HG03139 (cell line): ENCODE measurements at regions not wholly inside any gene's neighbourhood (a gene's known extent, or its start where the extent isn't known, plus 50 kb on each side); places are given as distances from the start of the nearest gene placed in this dataset.
"Not testable (repeated sequence)": the region's sequence is repeated elsewhere in the genome, so short reads cannot be mapped to it uniquely, and the experiment has no call there.

Experiments
- ATAC-seq: cut with Tn5 transposase; IDR thresholded peaks from one replicate; pipeline ENCODE4 v1.9.1; 2021; ENCODE audit not compliant: unreplicated experiment

DNA sequence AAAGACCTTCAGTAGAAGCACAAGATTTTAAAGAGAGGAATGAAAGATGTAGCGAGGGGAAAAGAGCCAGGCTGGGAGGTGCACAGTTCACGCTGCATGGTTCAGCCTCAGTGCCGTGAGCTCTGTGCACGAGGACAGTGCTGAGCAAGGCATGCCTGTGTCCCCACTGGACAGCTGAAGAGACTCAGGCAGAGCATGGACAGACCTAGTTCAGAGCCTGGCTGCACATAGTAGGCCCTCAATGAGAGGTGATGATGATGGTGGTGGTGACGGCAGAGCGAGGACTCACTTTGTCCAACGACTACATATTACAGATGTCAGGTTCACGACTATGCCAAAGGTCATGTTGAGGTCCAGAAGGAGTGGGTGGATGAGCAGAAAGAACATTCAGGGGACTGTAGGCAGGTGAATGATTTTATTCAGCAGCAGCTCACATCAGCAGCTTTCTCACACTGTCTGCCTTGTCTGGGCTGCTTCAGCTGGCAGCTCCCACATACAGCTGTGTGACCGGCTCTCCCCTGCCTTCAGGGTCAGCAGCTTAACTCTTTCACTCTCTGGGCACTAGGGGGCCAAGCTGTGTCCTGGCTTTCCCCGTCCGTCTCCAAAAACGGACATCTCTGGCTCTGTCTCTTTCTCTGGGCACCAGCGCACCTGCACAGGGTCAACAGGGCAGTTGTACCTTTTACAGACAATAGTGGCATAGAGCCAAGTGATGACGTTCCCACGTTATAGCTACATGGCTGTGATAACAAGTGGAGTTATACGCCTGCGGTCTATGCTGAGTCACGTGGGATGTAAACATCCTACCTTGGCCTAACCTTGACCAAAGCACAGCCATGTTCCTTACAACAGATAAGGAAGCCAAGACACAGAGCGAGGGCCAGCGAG, 83.4 kb upstream of the KCNK12 start:
- ATAC-seq: no peak

DNA sequence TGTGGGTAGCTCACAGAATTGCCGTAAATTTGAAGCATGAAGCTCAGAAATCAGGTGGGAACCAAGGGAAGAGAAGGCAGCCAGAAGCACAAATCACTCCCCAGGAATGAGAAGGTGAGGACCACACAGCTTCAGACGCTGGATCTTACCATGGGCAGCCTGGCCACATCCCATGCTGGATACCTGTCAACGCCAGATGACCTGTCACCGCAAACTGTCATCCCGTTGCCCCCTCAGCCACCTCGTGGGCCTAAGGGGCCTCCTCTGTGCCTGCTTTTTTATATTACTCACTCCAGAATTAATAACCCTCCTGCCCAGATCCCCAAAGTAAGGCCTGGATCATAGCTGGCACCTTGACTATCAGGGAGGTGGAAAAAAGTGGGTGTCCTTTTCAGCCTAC, 82.3 kb upstream of the KCNK12 start:
- no peak for ATAC-seq

DNA sequence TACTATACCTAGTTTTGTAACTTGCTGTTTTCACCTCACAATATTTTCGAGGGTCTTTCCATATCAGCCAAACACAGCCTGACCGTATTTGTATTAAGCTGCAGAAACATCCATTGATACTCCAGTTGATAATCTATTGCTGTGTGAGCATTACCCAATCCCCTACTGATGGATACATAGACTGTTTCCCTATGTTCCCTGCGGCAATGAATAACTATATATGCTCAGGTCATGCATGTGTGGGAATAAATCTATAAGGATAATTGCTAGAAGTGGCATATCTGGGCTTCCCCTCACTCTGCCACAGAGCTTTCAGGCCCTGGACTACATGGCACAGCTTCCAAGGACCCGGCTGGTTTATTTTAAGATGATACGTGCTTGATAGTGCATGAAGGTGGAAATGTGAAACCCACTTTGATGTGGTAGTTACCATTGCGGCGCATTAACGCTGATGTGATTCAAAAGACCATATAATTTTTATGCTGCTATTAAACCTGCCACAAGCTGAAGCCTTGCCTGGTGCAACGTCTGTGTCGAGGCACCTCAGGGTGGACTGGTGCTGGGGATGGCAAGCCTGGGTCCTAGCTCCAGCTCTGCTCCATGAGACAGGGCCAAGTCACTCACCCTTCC, 81.4 kb upstream of the KCNK12 start:
- ATAC-seq: no peak

DNA sequence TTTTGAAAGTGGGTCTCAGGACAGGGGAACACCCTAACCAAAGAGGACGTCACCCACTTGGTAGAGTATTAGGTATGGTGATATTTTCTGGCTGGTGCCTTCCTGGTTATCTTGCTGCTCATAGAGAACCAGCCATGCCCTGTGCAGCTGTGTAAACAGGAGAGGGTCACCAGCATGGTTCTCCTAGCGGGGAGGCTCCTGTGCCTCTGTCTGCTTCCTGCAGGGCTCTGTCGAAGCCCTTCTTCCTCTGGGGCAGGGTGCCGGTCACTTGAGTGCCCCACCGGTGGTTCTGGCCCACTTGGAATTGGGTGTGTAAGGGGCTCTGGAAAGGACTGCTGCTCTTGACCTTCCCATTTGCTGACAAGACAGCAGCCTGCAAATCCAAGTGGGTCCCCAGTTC, 80.5 kb upstream of the KCNK12 start:
- no peak for ATAC-seq

DNA sequence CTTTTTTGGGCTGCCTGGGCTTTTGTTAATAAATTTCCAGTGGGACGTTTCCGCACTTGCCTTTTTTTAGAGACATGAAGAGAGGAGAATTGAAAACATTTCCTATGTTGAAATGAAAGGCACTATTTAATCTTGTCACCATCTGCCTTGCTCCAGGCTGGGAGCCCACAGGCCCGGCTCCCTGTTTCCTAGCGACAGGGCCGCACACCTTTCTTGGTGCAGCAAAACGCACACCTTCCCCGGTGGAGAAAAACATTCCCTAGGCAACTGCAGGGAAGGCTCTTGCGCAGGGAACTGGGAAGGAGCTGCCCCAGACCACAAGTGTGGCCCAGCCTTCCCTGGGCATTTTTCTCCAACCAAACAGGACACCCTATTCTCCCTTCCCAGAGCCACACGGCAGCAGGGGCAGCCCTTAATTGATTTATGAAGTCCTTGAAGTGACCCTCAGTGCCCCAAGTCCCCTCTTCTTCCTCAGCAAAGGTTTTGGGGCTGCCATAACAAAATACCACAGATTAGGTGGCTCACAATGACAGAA, 79.3 kb upstream of the KCNK12 start:
- no peak for ATAC-seq

DNA sequence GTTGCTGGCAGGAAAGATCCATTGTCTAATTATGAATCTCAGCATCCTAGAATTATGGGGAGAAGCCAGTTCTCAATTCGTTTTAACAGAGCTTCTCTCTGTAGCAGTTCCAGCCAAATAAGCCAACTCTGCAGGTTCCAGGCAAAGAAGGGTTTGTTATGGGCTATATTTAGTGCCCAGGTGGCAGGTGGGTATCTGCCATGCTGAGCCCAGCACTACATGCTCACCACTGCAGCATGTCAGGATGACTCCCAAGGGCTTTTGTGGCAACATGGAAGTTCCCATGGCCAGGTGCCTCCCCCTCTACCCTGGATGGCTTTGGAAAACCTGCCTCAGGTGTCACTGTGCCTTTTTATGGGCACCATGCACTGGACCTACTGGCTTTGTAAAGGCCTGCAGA, 74.5 kb upstream of the KCNK12 start:
- no peak for ATAC-seq

DNA sequence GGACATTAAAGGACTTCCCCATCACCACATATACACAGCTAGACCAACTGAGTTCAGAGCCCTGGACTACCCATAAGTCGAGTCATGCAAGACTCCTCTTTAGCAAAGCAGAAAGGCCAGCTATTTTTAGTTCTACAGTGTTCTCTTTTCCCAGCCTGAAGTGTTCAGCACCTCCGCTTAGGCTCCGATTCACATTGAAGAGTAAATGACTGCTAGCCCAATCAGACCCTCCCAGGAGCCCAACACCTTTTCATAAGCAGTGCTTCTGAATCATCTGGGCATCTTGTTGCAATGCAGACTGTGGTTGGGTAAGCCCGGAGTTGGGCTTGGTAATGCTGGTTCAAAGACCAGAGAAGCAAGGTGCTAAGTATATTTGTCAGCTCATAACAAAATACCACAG, 73.6 kb upstream of the KCNK12 start:
- no peak for ATAC-seq

DNA sequence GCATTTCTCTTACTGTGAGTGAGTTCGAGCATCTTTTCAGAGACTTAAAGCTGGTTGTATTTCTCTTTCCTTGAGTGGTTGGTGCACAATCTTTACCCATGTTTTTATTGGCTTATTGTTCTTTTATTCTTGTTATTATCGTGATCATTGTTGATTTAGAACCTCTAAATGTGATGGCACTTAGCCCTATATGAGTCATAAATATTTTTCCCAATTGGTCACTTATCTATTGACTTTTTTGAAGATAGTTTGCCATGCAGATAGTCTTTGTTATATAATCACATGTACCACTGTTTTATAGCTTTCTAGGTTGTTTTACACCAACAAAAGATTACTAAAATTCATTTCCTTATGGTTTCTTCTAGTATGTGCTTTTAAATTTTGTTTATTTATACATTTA, 70.6 kb upstream of the KCNK12 start:
- no peak for ATAC-seq

DNA sequence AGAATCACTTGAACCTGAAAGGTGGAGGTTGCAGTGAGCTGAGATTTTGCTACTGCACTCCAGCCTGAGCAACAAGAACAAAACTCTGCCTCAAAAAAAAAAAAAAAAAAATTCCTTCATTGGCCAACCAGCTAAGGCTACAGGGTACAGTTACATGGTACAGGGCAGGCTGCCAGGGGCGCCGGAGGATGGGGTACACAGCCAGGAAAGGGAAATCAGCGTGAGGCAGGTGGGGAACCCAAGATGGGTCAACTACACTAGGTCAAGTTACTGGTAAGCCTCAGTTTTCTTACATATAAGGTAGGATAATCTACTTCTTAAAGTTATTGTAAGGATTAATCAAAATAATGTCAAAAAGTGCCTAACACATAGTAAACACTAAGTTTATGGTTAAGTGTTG, 69.6 kb upstream of the KCNK12 start:
- ATAC-seq: no peak

DNA sequence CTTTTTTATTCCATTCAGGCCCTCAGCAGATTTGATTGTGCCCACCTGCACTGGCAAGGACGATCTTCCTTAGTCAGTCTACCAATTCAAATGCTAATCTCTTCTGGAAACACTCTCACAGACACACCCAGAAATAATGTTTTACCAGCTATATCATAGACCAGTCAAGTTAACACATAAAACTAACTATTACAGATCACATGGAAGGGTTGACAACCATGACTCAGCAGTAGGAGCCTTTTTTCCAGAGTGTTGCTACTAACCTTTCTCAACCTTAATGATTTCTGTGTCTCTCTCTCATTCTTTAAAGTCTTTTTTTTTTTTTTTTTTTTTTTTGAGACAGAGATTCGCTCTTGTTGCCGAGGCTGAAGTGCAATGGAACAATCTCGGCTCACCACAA, 68.7 kb upstream of the KCNK12 start:
- no peak for ATAC-seq

DNA sequence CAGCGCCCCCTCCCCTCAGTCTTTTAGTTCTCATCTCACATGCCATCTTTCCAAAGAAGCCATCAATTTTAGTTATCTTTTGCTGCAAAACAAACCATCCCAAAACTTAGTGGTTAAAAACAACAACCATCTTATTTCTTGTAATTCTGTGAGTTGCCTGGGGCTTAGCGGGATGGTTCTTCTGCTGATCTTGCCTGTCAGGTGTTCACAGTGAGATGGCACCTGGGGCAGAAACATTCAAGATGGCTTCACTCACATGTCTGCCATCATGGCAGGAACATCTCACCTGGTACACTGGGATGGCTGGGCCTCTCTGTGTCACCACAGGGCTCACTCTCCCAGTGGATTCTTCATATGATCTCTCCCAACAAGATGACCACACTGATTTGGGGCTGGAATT, 67.6 kb upstream of the KCNK12 start:
- no peak for ATAC-seq

DNA sequence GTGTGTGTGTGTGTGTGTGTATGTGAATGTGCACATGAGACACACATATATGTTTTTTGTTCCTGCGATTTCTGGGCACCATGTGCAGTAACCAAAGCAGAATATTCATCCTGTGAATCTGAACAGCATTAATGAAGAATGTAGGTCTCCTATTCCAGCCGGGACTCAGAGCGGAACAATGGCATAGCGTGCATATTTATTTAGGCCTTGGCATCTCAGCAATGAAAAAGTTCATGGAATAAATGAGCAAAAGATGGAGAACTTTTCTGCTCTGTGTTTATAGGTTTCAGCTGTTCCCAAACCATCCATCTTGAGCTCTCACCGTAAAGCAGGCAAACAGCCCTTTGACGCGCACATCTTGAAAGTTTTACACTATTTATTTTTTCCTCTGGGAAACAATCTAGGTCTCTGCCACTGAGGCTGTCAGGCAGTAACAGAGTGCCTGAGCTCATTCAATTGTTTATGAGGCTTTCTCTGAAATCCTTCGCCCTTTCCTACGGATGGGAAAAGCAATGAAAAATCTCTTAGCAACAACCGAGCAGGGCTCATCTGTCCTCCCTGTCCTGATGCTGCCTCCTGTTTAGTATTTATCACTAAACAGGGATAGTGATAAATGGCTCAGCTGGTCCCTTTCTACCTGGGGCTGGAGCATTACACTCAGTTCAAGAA, 65.9 kb upstream of the KCNK12 start:
- no peak for ATAC-seq

DNA sequence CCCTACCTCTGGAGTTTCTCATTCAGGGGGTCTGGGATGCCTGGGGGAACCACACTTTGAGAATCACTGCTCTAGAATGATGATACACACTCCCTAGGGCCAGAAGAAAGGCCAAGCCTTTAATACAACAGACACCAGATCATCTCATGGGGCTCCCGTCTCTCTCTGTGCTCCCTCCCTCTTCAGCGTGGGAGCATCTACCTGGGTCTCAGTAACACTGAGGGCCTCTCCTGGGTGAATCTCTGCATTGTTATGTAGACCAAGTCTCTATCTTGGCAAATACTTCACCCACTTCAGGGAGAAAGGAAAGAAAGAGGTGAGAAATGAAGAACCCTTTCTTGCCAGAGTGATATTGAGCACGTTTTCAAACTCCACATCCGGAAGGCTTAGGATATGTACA, 65.4 kb upstream of the KCNK12 start:
- ATAC-seq: no peak

DNA sequence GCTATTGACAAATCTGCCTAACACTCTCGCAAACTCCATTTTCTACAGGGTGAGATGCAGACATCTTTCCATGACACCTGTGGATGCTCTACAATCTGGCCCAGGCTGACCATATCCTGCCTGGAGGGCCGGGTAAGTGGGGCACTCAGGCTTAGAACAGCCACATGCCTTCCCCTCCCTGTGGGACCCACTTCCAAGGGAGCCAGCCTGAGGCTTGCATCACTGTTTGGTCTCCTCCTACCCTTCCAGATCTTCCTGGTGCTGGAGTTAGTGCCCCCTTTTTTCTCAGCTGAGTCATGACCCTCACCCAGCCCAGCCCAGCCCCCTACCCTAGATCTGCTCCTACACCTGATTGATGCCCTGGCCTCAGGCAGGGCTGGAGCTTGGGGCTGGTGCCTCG, 62.0 kb upstream of the KCNK12 start:
- no peak for ATAC-seq

DNA sequence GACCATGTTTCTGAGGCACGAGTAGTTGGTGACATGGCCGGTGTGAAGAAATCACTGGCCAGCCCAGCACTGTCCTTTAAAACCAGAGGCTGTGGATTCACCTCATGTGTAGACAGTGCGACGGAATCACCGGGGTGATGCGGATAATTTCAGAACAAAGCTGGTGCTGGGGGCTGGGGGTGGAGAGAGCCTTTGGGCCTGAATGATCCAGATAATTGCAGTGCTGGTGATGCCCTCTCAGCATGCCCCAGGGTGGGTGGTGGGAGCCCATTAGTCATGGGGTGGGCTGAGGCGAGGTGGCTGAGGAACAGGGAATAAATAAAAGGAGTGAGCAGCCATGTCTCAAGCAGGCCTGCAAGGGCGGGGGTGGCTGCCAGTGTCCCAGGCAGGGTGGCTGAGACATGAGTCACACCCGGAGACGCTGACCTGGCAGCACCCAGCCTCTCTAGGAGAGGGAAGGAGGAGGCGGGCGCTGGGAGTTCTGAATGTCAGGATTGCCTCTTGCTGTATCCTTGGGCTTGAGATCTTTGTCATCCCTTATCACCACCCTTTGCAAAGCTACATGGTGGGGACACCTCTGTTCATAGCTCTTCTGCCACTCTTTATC, 61.1 kb upstream of the KCNK12 start:
- ATAC-seq: no peak

DNA sequence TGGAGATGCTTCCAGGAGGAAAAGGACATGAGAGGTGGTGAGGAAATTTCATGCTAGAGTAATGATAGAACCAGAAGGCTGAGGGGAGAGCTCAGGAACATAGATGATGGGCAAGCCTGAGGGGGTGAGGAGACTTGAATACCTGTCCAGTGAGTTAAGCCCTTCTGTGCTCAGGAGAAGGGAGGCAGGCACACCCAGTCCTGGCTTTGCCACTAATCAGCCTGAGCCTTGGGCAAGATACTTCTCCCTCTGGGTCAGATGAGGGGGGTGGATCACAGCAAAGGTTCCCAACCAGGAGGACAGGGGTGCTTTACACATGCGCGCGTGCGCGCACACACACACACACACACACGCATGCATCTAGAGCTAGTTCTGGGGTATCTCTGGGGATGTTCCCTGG, 60.5 kb upstream of the KCNK12 start:
- ATAC-seq: no peak

DNA sequence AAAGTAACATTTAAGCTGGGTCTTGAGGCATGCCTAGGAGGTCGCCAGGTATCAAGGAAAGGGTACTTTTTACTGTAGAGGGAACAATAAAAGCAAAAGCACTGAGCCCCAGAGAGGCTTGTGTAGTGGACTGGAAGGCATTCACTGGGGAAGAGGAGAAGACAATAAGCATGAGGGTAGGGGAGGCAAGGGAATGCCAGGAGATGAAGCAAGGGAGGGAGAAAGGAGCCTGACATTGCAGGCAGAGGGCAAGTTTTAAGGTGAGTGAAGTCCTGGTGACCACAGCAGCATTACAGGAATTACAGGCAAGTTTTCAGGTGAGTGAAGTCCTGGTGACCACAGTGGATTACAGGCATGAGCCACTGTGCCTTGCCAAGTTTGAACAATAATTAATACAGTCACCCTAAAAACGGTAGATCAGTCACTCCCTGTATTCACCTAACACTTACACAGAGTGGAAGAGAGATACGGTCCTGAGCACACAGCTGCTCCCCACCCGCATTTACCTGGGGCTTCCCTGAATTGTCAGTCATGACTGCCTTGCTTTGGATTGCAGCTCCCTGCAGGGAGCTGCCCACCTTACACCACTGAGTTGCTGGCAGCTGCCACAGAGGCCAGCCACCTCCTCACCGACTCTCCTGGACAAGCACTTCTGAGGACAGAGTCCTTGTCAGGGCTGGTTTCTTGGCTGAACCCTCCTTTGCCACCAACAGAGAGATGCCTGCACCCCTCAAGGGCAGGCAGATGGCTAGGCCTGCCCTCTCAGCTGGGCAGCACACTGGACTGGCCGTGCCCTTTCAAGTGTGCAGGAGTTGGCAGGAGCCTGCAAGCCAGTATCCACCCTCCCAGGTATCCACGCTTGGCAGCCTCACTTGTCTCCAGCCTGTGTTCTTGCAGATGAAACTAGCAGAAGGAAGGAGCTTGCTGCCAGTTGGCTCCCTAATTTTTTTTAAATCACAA, 59.0 kb upstream of the KCNK12 start:
- ATAC-seq: no peak

DNA sequence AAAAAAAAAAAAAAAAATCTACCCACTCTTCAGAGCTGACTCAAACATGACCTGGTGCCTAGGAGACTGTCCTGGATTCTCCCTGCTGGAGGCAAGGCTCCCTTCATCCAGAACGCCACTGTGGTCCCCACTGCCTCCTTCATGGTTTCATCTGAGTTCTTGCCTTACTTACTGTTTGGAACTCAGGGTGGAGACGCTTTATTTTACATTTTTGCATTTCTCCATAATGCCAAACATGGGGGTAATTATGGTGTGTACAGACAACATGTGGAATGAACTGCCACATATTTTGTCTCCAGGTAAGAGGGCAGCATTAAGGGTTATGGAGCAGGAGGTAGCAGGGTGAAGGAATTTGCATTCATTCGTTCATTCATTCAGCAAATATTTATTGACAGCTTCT, 58.1 kb upstream of the KCNK12 start:
- ATAC-seq: no peak

DNA sequence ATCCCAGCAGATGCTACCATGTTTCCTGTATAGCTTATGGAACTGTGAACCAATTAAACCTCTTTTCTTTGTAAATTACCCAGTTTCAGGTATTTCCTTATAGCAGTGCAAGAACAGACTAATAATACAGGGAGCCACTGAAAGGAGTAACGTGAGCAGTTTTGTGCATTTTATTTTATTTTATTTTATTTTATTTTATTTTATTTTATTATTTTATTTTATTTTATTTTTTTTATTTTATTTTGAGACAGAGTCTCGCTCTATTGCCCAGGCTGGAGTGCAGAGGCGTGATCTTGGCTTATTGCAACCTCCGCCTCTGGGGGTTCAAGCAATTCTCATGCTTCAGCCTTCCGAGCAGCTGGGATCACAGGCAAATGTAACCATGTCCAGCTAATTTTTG, 55.9 kb upstream of the KCNK12 start:
- ATAC-seq: no peak

DNA sequence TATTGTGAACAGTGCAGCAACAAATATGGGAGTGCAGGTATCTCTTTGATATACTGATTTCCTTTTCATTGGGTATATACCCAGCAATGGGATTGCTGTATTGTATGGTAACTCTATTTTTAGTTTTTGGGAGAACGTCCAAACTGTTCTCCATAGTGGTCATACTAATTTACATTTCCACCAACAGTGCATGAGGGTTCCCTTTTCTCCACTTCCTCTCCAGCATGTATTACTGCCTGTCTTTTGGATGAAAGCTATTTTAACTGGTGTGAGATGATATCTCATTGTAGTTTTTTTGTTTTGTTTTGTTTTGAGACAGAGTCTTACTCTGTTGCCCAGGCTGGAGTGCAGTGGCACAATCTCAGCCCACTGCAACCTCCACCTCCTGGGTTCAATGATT, 52.4 kb upstream of the KCNK12 start:
- ATAC-seq: not testable (repeated sequence)
